Esophagus squamous epithelium (tissue), 5 donors: ENCODE measurements at regions not wholly inside any gene's neighbourhood (a gene's known extent, or its start where the extent isn't known, plus 50 kb on each side); places are given as distances from the start of the nearest gene placed in this dataset.
"Not testable (repeated sequence)": the region's sequence is repeated elsewhere in the genome, so short reads cannot be mapped to it uniquely, and the experiment has no call there.

Experiments used
- DNase-seq: peaks from one replicate; lab custom pipeline; 2025; lab: John Stamatoyannopoulos, UW
- H3K27ac ChIP-seq, 4 donors: fragments of 200-600 bp; sonication (generic); one replicate each; pipeline ENCODE4 v1.5.1; 2016 to 2019; ENCODE audit warnings: mild to moderate bottlenecking in 1 of 4
- H3K27me3 ChIP-seq, 4 donors: fragments of 200-600 bp; sonication (generic); 1 replicate in 3 of 4; 2 replicates in 1 of 4; pipeline versions ENCODE4 v1.5.1 to v1.6.0; 2017 to 2021; ENCODE audit warnings: antibody characterized with exemption in 1 of 4
- H3K36me3 ChIP-seq, 3 donors: fragments of 200-600 bp; sonication (generic); one replicate each; pipeline ENCODE4 v1.5.1; 2016 to 2019
- H3K4me1 ChIP-seq, 3 donors: fragments of 200-600 bp; sonication (generic); one replicate each; pipeline ENCODE4 v1.5.1; 2017 to 2019
- H3K4me3 ChIP-seq, 4 donors: fragments of 200-600 bp; sonication (generic); 1 replicate in 3 of 4; 2 replicates in 1 of 4; pipeline ENCODE4 v1.5.1; 2016 to 2019; ENCODE audit warnings: mild to moderate bottlenecking in 2 of 4, moderate library complexity in 1 of 4
- H3K9me3 ChIP-seq, 3 donors: fragments of 200-600 bp; sonication (generic); one replicate each; pipeline ENCODE4 v1.5.1; 2016 to 2019
- CTCF ChIP-seq, 6 experiments: fragments of 450-650 bp in 4 of 6; fragments of 200-600 bp in 2 of 6; sonication (generic) in 2 of 6; IDR thresholded peaks; one replicate each; pipeline ENCODE4 v1.5.1; 2016 to 2019; ENCODE audit warnings: antibody characterized with exemption in 6 of 6, mild to moderate bottlenecking in 4 of 6, moderate library complexity in 4 of 6
- POLR2A ChIP-seq, 4 donors: fragments of 450-650 bp; IDR thresholded peaks; one replicate each; pipeline ENCODE4 v1.6.1; 2017; ENCODE audit warnings: antibody characterized with exemption in 4 of 4, mild to moderate bottlenecking in 4 of 4, moderate library complexity in 3 of 4
- WGBS, 2 donors: methylation state at CpG; one replicate each; pipeline ENCODE4 v1.1.5; 2018; 5-methylcytosine and 5-hydroxymethylcytosine counted together
- intact Hi-C: fragments of 100-400 bp; cut with DNase I; formaldehyde crosslinking; loops from one replicate; pipeline ENCODE4 v1.15.0; 2022
- donor health status: DM: yes; HTN: yes; CAD: no.

GRCh38 chr9:119877306-119877705 lies 508.1 kb upstream of the BRINP1 start:
- H3K36me3 ChIP-seq, result no peaks in the 10 kb centered on the region
- WGBS, 2 donors, result 72 to 79% methylated on average over 6 of the region's 6 CpGs
- no peaks in the 10 kb centered on the region for H3K4me1 ChIP-seq
- no peak for TF ChIP-seq CTCF (IDR thresholded peaks at IDR 0.05)
- no peak for TF ChIP-seq POLR2A (IDR thresholded peaks at IDR 0.05)
- DNase-seq, result no peak
- intact Hi-C loops, result no loop called here
- H3K9me3 ChIP-seq, result no peaks in the 10 kb centered on the region
- no peak overlapping the region for H3K4me3 ChIP-seq
- no peak overlapping the region for H3K27ac ChIP-seq
- no peaks in the 10 kb centered on the region for H3K27me3 ChIP-seq

GRCh38 chr9:119873877-119874276 lies 504.6 kb upstream of the BRINP1 start:
- Histone ChIP-seq H3K36me3 (no peaks in the 10 kb centered on the region), H3K27me3 (no peaks in the 10 kb centered on the region), H3K4me1 (no peaks in the 10 kb centered on the region), H3K9me3 (no peaks in the 10 kb centered on the region), H3K27ac (no peak overlapping the region), H3K4me3 (no peak overlapping the region)
- intact Hi-C loops, result no loop called here
- no peak for TF ChIP-seq POLR2A (IDR thresholded peaks at IDR 0.05)
- no peak for TF ChIP-seq CTCF (IDR thresholded peaks at IDR 0.05)
- WGBS, 2 donors, result 49 to 58% methylated on average over 3 of the region's 3 CpGs
- DNase-seq, result no peak

GRCh38 chr9:119870251-119870650 lies 501.0 kb upstream of the BRINP1 start:
- H3K27me3 ChIP-seq, H3K4me3 ChIP-seq, H3K27ac ChIP-seq, DNase-seq, intact Hi-C loops, H3K9me3 ChIP-seq, H3K36me3 ChIP-seq, H3K4me1 ChIP-seq: not testable (repeated sequence)
- 100% methylated on average over 5 of the region's 26 CpGs; no CpG with 5 or more reads in 1 of the 2 donors for WGBS, 2 donors

GRCh38 chr9:119868694-119869093 lies 499.5 kb upstream of the BRINP1 start:
- Histone ChIP-seq H3K4me3 (no peak overlapping the region), H3K36me3 (no peaks in the 10 kb centered on the region), H3K4me1 (no peaks in the 10 kb centered on the region), H3K27ac (no peak overlapping the region), H3K9me3 (no peaks in the 10 kb centered on the region), H3K27me3 (no peaks in the 10 kb centered on the region)
- no peak for DNase-seq
- intact Hi-C loops, result no loop called here
- TF ChIP-seq POLR2A (IDR thresholded peaks at IDR 0.05) (no peak), CTCF (IDR thresholded peaks at IDR 0.05) (no peak)
- 0 to 50% methylated on average over 1 to 2 of the region's 5 CpGs for WGBS, 2 donors

GRCh38 chr9:119861842-119862241 lies 492.6 kb upstream of the BRINP1 start:
- Histone ChIP-seq H3K4me1 (peaks cover 0 to 9% (median 0%) of the 10 kb centered on the region in 3 donors), H3K27me3 (no peaks in the 10 kb centered on the region), H3K9me3 (no peaks in the 10 kb centered on the region), H3K27ac (no peak overlapping the region), H3K4me3 (no peak overlapping the region), H3K36me3 (no peaks in the 10 kb centered on the region)
- DNase-seq, result no peak
- intact Hi-C loops, result no loop called here
- TF ChIP-seq CTCF (IDR thresholded peaks at IDR 0.05), result no peak
- no peak for TF ChIP-seq POLR2A (IDR thresholded peaks at IDR 0.05)

- TF ChIP-seq POLR2A (IDR thresholded peaks at IDR 0.05), result no peak
- TF ChIP-seq CTCF (IDR thresholded peaks at IDR 0.05), result no peak
- peaks cover 0 to 14% (median 0%) of the 10 kb centered on the region in 3 donors for H3K4me1 ChIP-seq
- no peaks in the 10 kb centered on the region for H3K9me3 ChIP-seq
- no peaks in the 10 kb centered on the region for H3K36me3 ChIP-seq
- H3K27me3 ChIP-seq, result no peaks in the 10 kb centered on the region
- intact Hi-C loops, result no loop called here
- H3K27ac ChIP-seq, result no peak overlapping the region
- 66 to 73% methylated on average over 2 of the region's 2 CpGs for WGBS, 2 donors
- no peak overlapping the region for H3K4me3 ChIP-seq
- no peak for DNase-seq
Observed at GRCh38 chr9:119859128-119859527, 489.9 kb upstream of the BRINP1 start.
